ENCODE measurements at regions not wholly inside any gene's neighbourhood (a gene's known extent, or its start where the extent isn't known, plus 50 kb on each side); places are given as distances from the start of the nearest gene placed in this dataset.
A peak's percentile ranks its signal among the peaks of the same experiment; 100 is the strongest.

GRCh38 chr11:79670882-79671281 lies 230.1 kb upstream of the TENM4 start:
- Histone ChIP-seq H3K27ac (ENCODE audit: low read depth in 1 of 3, low read length in 2 of 3) (no peak overlapping the region), H3K36me3 (ENCODE audit: control insufficient read depth in 3 of 3, insufficient read depth in 2 of 3, low read depth in 1 of 3, low read length in 3 of 3) (no peaks in the 10 kb centered on the region), H3K27me3 (ENCODE audit: control insufficient read depth in 3 of 3, insufficient read depth in 3 of 3, low read length in 3 of 3) (no peaks in the 10 kb centered on the region), H3K9me3 (ENCODE audit: control insufficient read depth in 2 of 2, insufficient read depth in 1 of 2, low read depth in 1 of 2, low read length in 1 of 2) (no peaks in the 10 kb centered on the region), H3K4me1 (ENCODE audit: control insufficient read depth in 3 of 3, insufficient read depth in 2 of 3, low read depth in 1 of 3, low read length in 2 of 3) (peaks cover 0 to 2% (median 0%) of the 10 kb centered on the region in 3 donors), H3K4me3 (ENCODE audit: low read depth in 1 of 3, low read length in 3 of 3) (no peak overlapping the region)
- WGBS, 3 donors, result 50 to 59% (median 57%) methylated on average over 3 of the region's 3 CpGs
- DNase-seq, result no peak
- no peak for FAIRE-seq

- H3K27me3 ChIP-seq (ENCODE audit: control insufficient read depth in 3 of 3, insufficient read depth in 3 of 3, low read length in 3 of 3), result no peaks in the 10 kb centered on the region
These were observed 227.7 kb upstream of the TENM4 start for GRCh38 chr11:79668575-79668974.

GRCh38 chr11:79667380-79667779 lies 226.6 kb upstream of the TENM4 start:
- no peak for FAIRE-seq
- 80 to 83% (median 83%) methylated on average over 4 of the region's 4 CpGs for WGBS, 3 donors

More at GRCh38 chr11:79668575-79668974, 227.7 kb upstream of the TENM4 start:
- WGBS, 3 donors, result 65 to 78% (median 68%) methylated on average over 4 of the region's 4 CpGs
- H3K4me3 ChIP-seq (ENCODE audit: low read depth in 1 of 3, low read length in 3 of 3), result no peak overlapping the region
- H3K9me3 ChIP-seq (ENCODE audit: control insufficient read depth in 2 of 2, insufficient read depth in 1 of 2, low read depth in 1 of 2, low read length in 1 of 2), result no peaks in the 10 kb centered on the region
- H3K27ac ChIP-seq (ENCODE audit: low read depth in 1 of 3, low read length in 2 of 3), result no peak overlapping the region
- no peaks in the 10 kb centered on the region for H3K36me3 ChIP-seq (ENCODE audit: control insufficient read depth in 3 of 3, insufficient read depth in 2 of 3, low read depth in 1 of 3, low read length in 3 of 3)
- DNase-seq (no peak), FAIRE-seq (no peak)
- peaks cover 0 to 2% (median 0%) of the 10 kb centered on the region in 3 donors for H3K4me1 ChIP-seq (ENCODE audit: control insufficient read depth in 3 of 3, insufficient read depth in 2 of 3, low read depth in 1 of 3, low read length in 2 of 3)

GRCh38 chr11:79663017-79663416 lies 222.2 kb upstream of the TENM4 start:
- H3K4me1 ChIP-seq (ENCODE audit: control insufficient read depth in 3 of 3, insufficient read depth in 2 of 3, low read depth in 1 of 3, low read length in 2 of 3), result no peaks in the 10 kb centered on the region
- no peak overlapping the region for H3K27ac ChIP-seq (ENCODE audit: low read depth in 1 of 3, low read length in 2 of 3)
- H3K4me3 ChIP-seq (ENCODE audit: low read depth in 1 of 3, low read length in 3 of 3), result no peak overlapping the region
- FAIRE-seq (no peak), DNase-seq (no peak)
- no peaks in the 10 kb centered on the region for H3K27me3 ChIP-seq (ENCODE audit: control insufficient read depth in 3 of 3, insufficient read depth in 3 of 3, low read length in 3 of 3)
- H3K9me3 ChIP-seq (ENCODE audit: control insufficient read depth in 2 of 2, insufficient read depth in 1 of 2, low read depth in 1 of 2, low read length in 1 of 2), result no peaks in the 10 kb centered on the region
- WGBS, 3 donors, result 68 to 83% (median 69%) methylated on average over 2 of the region's 2 CpGs
- no peaks in the 10 kb centered on the region for H3K36me3 ChIP-seq (ENCODE audit: control insufficient read depth in 3 of 3, insufficient read depth in 2 of 3, low read depth in 1 of 3, low read length in 3 of 3)

More at GRCh38 chr11:79667380-79667779, 226.6 kb upstream of the TENM4 start:
- DNase-seq, result no peak
- Histone ChIP-seq H3K9me3 (ENCODE audit: control insufficient read depth in 2 of 2, insufficient read depth in 1 of 2, low read depth in 1 of 2, low read length in 1 of 2) (no peaks in the 10 kb centered on the region), H3K4me1 (ENCODE audit: control insufficient read depth in 3 of 3, insufficient read depth in 2 of 3, low read depth in 1 of 3, low read length in 2 of 3) (peaks cover 0 to 2% (median 0%) of the 10 kb centered on the region in 3 donors), H3K27me3 (ENCODE audit: control insufficient read depth in 3 of 3, insufficient read depth in 3 of 3, low read length in 3 of 3) (no peaks in the 10 kb centered on the region), H3K36me3 (ENCODE audit: control insufficient read depth in 3 of 3, insufficient read depth in 2 of 3, low read depth in 1 of 3, low read length in 3 of 3) (no peaks in the 10 kb centered on the region), H3K4me3 (ENCODE audit: low read depth in 1 of 3, low read length in 3 of 3) (no peak overlapping the region), H3K27ac (ENCODE audit: low read depth in 1 of 3, low read length in 2 of 3) (no peak overlapping the region)

DNA sequence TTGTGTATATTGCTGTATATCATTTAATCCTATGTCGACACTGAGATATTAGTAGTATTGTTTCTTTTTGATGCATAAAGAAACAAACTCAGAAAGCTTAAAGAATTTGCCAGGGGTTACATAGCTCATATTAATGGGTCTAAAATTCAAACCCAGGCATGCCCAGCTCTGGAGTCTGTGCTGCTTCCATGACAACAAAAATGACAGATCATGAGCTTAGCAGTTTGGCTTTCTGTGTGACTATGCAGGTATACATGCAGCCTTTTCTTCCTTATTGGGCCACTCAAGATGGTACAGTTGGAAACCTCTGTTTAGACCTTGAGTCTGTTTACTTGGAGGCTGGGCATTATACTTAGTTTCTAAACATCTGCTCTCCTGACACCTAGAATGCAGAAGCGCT lies 220.5 kb upstream of the TENM4 start:
- FAIRE-seq, result no peak
- no peaks in the 10 kb centered on the region for H3K27me3 ChIP-seq (ENCODE audit: control insufficient read depth in 3 of 3, insufficient read depth in 3 of 3, low read length in 3 of 3)
- H3K4me3 ChIP-seq (ENCODE audit: low read depth in 1 of 3, low read length in 3 of 3), result no peak overlapping the region
- H3K4me1 ChIP-seq (ENCODE audit: control insufficient read depth in 3 of 3, insufficient read depth in 2 of 3, low read depth in 1 of 3, low read length in 2 of 3), result no peaks in the 10 kb centered on the region
- H3K9me3 ChIP-seq (ENCODE audit: control insufficient read depth in 2 of 2, insufficient read depth in 1 of 2, low read depth in 1 of 2, low read length in 1 of 2), result no peaks in the 10 kb centered on the region
- no peak for DNase-seq
- H3K36me3 ChIP-seq (ENCODE audit: control insufficient read depth in 3 of 3, insufficient read depth in 2 of 3, low read depth in 1 of 3, low read length in 3 of 3), result no peaks in the 10 kb centered on the region
- no peak overlapping the region for H3K27ac ChIP-seq (ENCODE audit: low read depth in 1 of 3, low read length in 2 of 3)
- 65 to 84% (median 83%) methylated on average over 2 of the region's 2 CpGs for WGBS, 3 donors

DNA sequence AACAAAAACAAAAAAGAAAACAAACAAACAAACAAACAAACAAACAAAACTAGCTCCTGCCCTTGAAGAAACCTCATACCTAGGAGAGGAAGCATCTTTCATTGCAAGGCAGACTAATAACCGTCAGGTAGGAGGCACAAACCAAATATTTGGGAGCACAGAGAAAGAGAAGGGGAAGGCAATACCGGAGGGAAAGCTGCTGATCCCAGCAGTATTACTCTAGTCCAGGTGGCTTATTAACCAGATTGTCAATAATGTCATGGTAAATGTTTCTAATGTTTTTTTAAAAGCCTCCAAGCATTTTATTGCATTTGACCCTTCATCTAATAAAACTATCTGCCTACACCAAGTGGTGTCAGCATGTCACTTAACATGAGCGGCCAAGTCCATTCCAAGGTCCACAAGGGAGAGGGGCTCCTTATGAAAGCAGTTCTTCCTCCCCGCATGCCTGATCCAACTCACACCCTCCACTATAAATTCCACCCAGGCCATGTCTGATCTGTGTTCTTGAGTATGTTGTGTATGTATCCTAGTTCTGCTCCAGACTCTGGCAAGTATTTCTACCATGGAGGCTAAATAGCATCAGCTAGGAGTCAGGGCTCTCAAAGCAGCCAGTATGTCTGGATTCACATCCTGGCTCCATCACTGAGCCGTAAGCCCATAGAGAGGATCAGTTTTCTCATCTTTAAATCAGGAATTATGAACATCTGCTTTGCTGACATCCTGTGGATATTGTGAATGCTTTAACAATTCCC lies 208.1 kb upstream of the TENM4 start:
- 27 to 67% (median 43%) methylated on average over 5 of the region's 5 CpGs for WGBS, 3 donors
- Histone ChIP-seq H3K9me3 (ENCODE audit: control insufficient read depth in 2 of 2, insufficient read depth in 1 of 2, low read depth in 1 of 2, low read length in 1 of 2) (no peaks in the 10 kb centered on the region), H3K27me3 (ENCODE audit: control insufficient read depth in 3 of 3, insufficient read depth in 3 of 3, low read length in 3 of 3) (no peaks in the 10 kb centered on the region), H3K27ac (ENCODE audit: low read depth in 1 of 3, low read length in 2 of 3) (peak overlapping the region in 1 of 3 donors; percentile 73), H3K4me3 (ENCODE audit: low read depth in 1 of 3, low read length in 3 of 3) (no peak overlapping the region), H3K4me1 (ENCODE audit: control insufficient read depth in 3 of 3, insufficient read depth in 2 of 3, low read depth in 1 of 3, low read length in 2 of 3) (peaks cover 0 to 12% (median 0%) of the 10 kb centered on the region in 3 donors), H3K36me3 (ENCODE audit: control insufficient read depth in 3 of 3, insufficient read depth in 2 of 3, low read depth in 1 of 3, low read length in 3 of 3) (no peaks in the 10 kb centered on the region)
- DNase-seq, result peak; percentile 3 to 89
- no peak for FAIRE-seq

GRCh38 chr11:79637219-79637618 lies 196.4 kb upstream of the TENM4 start:
- no peak overlapping the region for H3K27ac ChIP-seq (ENCODE audit: low read depth in 1 of 3, low read length in 2 of 3)
- 85 to 92% (median 91%) methylated on average over 6 of the region's 6 CpGs for WGBS, 3 donors
- no peaks in the 10 kb centered on the region for H3K9me3 ChIP-seq (ENCODE audit: control insufficient read depth in 2 of 2, insufficient read depth in 1 of 2, low read depth in 1 of 2, low read length in 1 of 2)
- FAIRE-seq (no peak), DNase-seq (no peak)
- no peak overlapping the region for H3K4me3 ChIP-seq (ENCODE audit: low read depth in 1 of 3, low read length in 3 of 3)
- peaks cover 0 to 9% (median 0%) of the 10 kb centered on the region in 3 donors for H3K4me1 ChIP-seq (ENCODE audit: control insufficient read depth in 3 of 3, insufficient read depth in 2 of 3, low read depth in 1 of 3, low read length in 2 of 3)
- no peaks in the 10 kb centered on the region for H3K27me3 ChIP-seq (ENCODE audit: control insufficient read depth in 3 of 3, insufficient read depth in 3 of 3, low read length in 3 of 3)
- no peaks in the 10 kb centered on the region for H3K36me3 ChIP-seq (ENCODE audit: control insufficient read depth in 3 of 3, insufficient read depth in 2 of 3, low read depth in 1 of 3, low read length in 3 of 3)

DNA sequence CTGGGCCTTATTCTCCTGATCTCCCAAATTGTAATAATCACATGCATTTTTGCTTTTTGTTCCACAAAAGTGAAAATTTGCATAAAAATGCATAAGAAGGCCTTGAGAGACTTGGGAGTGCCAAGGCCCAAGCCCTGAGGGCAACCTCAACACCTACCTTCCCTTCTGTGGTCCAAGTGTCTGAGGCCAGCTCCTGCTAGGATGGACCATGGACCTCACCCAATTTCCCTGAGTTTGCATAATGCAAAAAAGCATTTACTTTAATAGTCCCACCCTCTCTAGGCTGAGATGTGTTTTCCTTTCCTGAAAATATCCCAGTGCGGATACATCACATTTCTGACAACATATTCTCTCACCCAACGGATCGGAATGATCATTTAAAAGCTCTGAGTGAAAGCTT lies 194.1 kb upstream of the TENM4 start:
- H3K27me3 ChIP-seq (ENCODE audit: control insufficient read depth in 3 of 3, insufficient read depth in 3 of 3, low read length in 3 of 3), result no peaks in the 10 kb centered on the region
- DNase-seq (no peak), FAIRE-seq (no peak)
- WGBS, 3 donors, result 87 to 96% (median 94%) methylated on average over 3 of the region's 3 CpGs
- H3K9me3 ChIP-seq (ENCODE audit: control insufficient read depth in 2 of 2, insufficient read depth in 1 of 2, low read depth in 1 of 2, low read length in 1 of 2), result no peaks in the 10 kb centered on the region
- H3K4me1 ChIP-seq (ENCODE audit: control insufficient read depth in 3 of 3, insufficient read depth in 2 of 3, low read depth in 1 of 3, low read length in 2 of 3), result peaks cover 0 to 9% (median 0%) of the 10 kb centered on the region in 3 donors
- H3K27ac ChIP-seq (ENCODE audit: low read depth in 1 of 3, low read length in 2 of 3), result no peak overlapping the region
- H3K36me3 ChIP-seq (ENCODE audit: control insufficient read depth in 3 of 3, insufficient read depth in 2 of 3, low read depth in 1 of 3, low read length in 3 of 3), result no peaks in the 10 kb centered on the region
- H3K4me3 ChIP-seq (ENCODE audit: low read depth in 1 of 3, low read length in 3 of 3), result no peak overlapping the region

- H3K27me3 ChIP-seq (ENCODE audit: control insufficient read depth in 3 of 3, insufficient read depth in 3 of 3, low read length in 3 of 3), result no peaks in the 10 kb centered on the region
- no peaks in the 10 kb centered on the region for H3K9me3 ChIP-seq (ENCODE audit: control insufficient read depth in 2 of 2, insufficient read depth in 1 of 2, low read depth in 1 of 2, low read length in 1 of 2)
- peak overlapping the region in 1 of 3 donors; percentile 33 for H3K27ac ChIP-seq (ENCODE audit: low read depth in 1 of 3, low read length in 2 of 3)
- no peak overlapping the region for H3K4me3 ChIP-seq (ENCODE audit: low read depth in 1 of 3, low read length in 3 of 3)
- 59 to 68% (median 60%) methylated on average over 6 of the region's 6 CpGs for WGBS, 3 donors
- H3K4me1 ChIP-seq (ENCODE audit: control insufficient read depth in 3 of 3, insufficient read depth in 2 of 3, low read depth in 1 of 3, low read length in 2 of 3), result peaks cover 0 to 12% (median 0%) of the 10 kb centered on the region in 3 donors
- H3K36me3 ChIP-seq (ENCODE audit: control insufficient read depth in 3 of 3, insufficient read depth in 2 of 3, low read depth in 1 of 3, low read length in 3 of 3), result no peaks in the 10 kb centered on the region
- FAIRE-seq, result no peak
- DNase-seq, result no peak
These were observed 186.5 kb upstream of the TENM4 start for GRCh38 chr11:79627281-79627680.

Measured in small intestine (tissue), 7 donors.